Cardiac fibroblast (primary cell): ENCODE measurements at regions not wholly inside any gene's neighbourhood (a gene's known extent, or its start where the extent isn't known, plus 50 kb on each side); places are given as distances from the start of the nearest gene placed in this dataset.
"Not testable (repeated sequence)": the region's sequence is repeated elsewhere in the genome, so short reads cannot be mapped to it uniquely, and the experiment has no call there.

ENCODE experiments used
- DNase-seq, 2 donors: peaks; one replicate each; pipeline versions ENCODE4 v3.0.0 to v3.0.0-alpha.2; 2010; ENCODE audit warnings: low read depth in 2 of 2
- H3K4me3 ChIP-seq, 2 donors: replicated peaks in 1 of 2; 1 replicate in 1 of 2; 2 replicates in 1 of 2; pipeline ENCODE4 v1.5.1; 2011; ENCODE audit warnings: low read depth in 2 of 2, low read length in 2 of 2, mild to moderate bottlenecking in 2 of 2, moderate library complexity in 1 of 2
- CTCF ChIP-seq: IDR thresholded peaks from one replicate; pipeline ENCODE4 v1.5.1; 2011; ENCODE audit warnings: low read depth, mild to moderate bottlenecking, low read length, inconsistent platforms

GRCh38 chr7:16268821-16269768 lies 152.2 kb downstream of the CRPPA start:
- no peak for TF ChIP-seq CTCF
- DNase-seq = peak; percentile 37 to 47
- H3K4me3 ChIP-seq = no peak overlapping the region

DNA sequence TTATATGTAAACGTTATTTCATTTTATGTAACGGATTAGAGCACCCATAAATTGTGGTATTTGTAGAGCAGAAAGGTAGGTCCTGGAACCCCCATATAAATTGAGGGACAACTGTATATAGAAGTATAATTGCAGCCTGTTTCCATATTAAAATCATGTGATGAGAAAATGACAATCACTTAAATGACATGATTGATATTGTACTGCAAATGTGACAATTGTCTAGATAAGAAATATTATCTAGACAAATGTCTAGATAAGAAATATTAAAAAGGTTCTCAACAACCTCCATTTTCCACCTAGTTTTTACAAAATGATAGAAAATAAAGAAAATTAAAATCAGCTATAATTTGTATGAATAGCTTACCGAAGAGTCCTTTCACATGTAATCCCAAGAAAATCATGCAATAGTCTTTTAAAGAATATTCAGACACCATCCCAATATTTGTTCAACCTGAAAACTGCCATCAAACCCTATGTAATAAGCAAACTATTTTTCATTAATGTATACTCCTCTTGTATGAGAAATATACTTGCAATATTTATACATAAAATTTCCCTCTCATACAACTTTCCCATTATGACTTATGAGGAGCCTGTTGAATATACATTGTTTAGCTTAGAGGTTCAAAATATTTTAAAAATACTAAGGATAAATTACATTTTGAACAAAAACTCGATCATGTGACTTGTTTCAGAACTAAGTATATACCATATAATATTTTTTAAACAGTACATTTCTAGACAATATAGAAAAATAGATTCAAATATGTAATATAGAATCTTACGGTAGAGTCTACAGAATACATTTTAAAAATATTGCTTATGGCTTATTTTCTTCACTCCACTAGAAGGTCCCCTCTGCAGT lies 153.2 kb downstream of the CRPPA start:
- no peak overlapping the region for H3K4me3 ChIP-seq
- no peak for DNase-seq
- no peak for TF ChIP-seq CTCF

DNA sequence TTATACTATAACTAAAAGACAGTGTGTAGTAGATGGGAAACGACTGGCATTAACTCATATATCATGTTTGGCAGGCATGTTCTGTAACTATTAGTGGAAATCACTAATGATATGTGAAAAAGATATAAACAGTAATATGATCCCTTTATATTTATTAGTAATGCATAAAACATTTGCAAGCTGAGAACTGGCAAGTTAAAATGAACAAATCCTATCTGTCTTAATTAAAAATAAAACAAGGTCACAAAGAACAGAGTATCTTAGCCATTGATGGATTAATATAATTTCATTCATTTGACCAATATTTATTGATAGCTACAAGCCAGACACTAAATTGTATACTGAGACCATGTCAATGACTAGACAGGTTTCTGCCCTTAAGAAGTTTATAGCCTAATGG lies 154.5 kb downstream of the CRPPA start:
- no peak for TF ChIP-seq CTCF
- no peak for DNase-seq
- H3K4me3 ChIP-seq = no peak overlapping the region

GRCh38 chr7:16266470-16266869 lies 154.9 kb downstream of the CRPPA start:
- not testable (repeated sequence) for H3K4me3 ChIP-seq, DNase-seq

DNA sequence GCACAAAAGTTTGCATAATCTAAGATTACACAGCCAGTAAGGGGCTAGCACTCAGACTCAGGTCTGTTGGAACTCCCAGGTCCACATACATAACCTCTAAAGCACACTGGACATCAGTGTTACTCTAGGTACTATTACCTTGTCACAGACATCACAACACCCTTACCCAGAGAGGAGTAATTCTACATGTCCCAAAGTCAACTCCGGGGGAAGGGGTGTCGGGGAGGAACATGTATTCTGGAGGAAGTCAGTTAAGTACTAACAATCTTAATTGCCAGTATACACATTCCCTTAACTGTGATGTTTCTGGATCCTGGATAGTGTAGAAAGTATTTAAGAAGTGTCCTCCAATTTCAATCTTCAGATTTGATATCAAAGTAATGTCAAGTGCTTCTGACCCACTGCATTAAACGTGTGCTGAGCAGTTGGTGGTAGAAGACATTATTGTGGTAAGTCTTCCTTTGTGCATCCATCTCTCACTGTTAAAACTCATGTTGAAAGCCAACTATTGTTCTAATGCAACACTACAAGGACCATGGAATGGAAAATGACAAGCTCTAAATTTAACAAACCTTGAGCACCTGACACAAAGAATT lies 155.4 kb downstream of the CRPPA start:
- no peak for DNase-seq
- no peak overlapping the region for H3K4me3 ChIP-seq
- TF ChIP-seq CTCF = no peak

DNA sequence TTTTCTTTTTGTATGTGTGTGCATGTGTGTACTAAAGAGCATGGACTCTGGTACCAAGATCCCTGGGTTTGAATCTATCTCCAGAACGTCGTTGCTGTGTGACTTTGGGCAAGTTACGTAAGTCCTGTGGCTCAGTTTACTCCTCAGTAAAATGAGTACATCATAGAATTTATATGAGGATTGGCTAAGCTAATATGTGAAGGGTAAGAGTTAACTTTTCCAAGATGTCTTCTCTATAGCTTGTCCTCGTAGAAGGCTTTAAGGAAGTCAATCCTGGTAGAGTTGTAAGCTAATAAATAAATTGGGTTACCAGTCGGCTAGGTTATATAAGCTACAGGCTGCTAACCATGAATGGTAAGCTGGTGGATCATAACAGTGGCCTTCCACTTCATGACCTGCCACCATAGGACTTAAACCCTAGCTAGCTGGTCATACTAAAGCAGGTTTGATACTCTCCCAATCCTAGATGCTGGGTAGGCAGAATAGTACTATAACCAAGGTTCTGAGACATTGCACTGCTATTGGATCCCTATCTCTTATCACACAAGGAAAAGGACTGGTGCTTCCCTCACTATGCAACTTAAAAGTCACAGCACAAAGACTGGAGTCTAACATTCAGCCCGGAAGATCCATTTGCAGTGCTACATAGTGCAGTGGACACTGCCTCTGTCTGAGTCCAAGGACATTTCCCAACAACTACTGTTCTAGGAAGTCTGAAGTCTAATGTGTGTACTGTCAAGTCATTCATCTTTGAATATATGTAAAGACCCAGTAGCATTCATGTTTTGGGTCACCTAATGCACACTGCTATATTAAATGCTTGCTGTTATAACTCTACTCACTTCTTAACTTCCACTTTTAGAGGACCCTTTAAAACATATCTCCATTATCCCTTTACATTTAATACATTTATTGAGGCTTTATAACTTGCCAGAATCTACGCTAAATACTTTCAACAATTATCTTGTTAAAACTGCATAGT lies 156.2 kb downstream of the CRPPA start:
- no peak overlapping the region for H3K4me3 ChIP-seq
- TF ChIP-seq CTCF = no peak
- DNase-seq = no peak
